HepG2 (cell line): ENCODE measurements at regions not wholly inside any gene's neighbourhood (a gene's known extent, or its start where the extent isn't known, plus 50 kb on each side); places are given as distances from the start of the nearest gene placed in this dataset.

Experiments used
- AGO2 ChIP-seq: fragments of 200-400 bp; formaldehyde crosslinking; optimal IDR thresholded peaks from 2 replicates; pipeline ENCODE3; 2017; ENCODE audit warnings: mild to moderate bottlenecking, low read depth, low read length, moderate library complexity
- ZSCAN31 ChIP-seq: sonication (generic); formaldehyde crosslinking; IDR thresholded peaks from 2 replicates; pipeline ENCODE4 v1.5.0; 2020; ENCODE audit warnings: low read depth, mild to moderate bottlenecking, missing genetic modification reagents

GRCh38 chr14:53855574-53855973, 101.1 kb downstream of the BMP4 start:
- TF ChIP-seq AGO2, result no peak
- TF ChIP-seq ZSCAN31 (CRISPR knock-in tag), result no peak
